GM23248 (cell line): ENCODE measurements at regions not wholly inside any gene's neighbourhood (a gene's known extent, or its start where the extent isn't known, plus 50 kb on each side); places are given as distances from the start of the nearest gene placed in this dataset.

Experiments used
- EZH2 ChIP-seq: fragments of 200-600 bp; sonication (generic); IDR thresholded peaks from 2 replicates; pipeline ENCODE4 v1.6.1; 2018; ENCODE audit warnings: antibody characterized with exemption, mild to moderate bottlenecking; ENCODE audit not compliant: insufficient read depth, poor library complexity, severe bottlenecking
- EZH2phosphoT487 ChIP-seq: fragments of 200-600 bp; sonication (generic); IDR thresholded peaks from 2 replicates; pipeline ENCODE4 v1.6.1; 2018; ENCODE audit warnings: antibody characterized with exemption, moderate library complexity, mild to moderate bottlenecking, low read depth; ENCODE audit not compliant: insufficient read depth

- TF ChIP-seq EZH2 (no peak), EZH2phosphoT487 (no peak)
Observed at GRCh38 chr10:111831058-111831457, 352.5 kb downstream of the GPAM start.
